Glutamatergic neuron (in vitro differentiated cells): ENCODE measurements at regions not wholly inside any gene's neighbourhood (a gene's known extent, or its start where the extent isn't known, plus 50 kb on each side); places are given as distances from the start of the nearest gene placed in this dataset.

Experiments used
- DNase-seq: peaks from one replicate; pipeline ENCODE4 v3.0.0; 2022
- H3K27ac Mint-ChIP-seq: one replicate; pipeline ENCODE4 v1.8.0; 2020; ENCODE audit warnings: mild to moderate bottlenecking, mixed read lengths, inconsistent platforms; ENCODE audit not compliant: unreplicated experiment
- H3K27me3 Mint-ChIP-seq: one replicate; pipeline ENCODE4 v1.8.0; 2020; ENCODE audit warnings: mild to moderate bottlenecking, moderate library complexity, mixed read lengths, inconsistent platforms; ENCODE audit not compliant: unreplicated experiment
- H3K36me3 Mint-ChIP-seq: one replicate; pipeline ENCODE4 v1.8.0; 2020; ENCODE audit warnings: mild to moderate bottlenecking, mixed read lengths, inconsistent platforms; ENCODE audit not compliant: unreplicated experiment
- H3K4me1 Mint-ChIP-seq: one replicate; pipeline ENCODE4 v1.8.0; 2020; ENCODE audit warnings: mild to moderate bottlenecking, low read depth, mixed read lengths, inconsistent platforms; ENCODE audit not compliant: unreplicated experiment
- H3K4me3 Mint-ChIP-seq: one replicate; pipeline ENCODE4 v1.8.0; 2020; ENCODE audit warnings: mild to moderate bottlenecking, mixed read lengths, inconsistent platforms; ENCODE audit not compliant: unreplicated experiment
- H3K9me3 Mint-ChIP-seq: one replicate; pipeline ENCODE4 v1.8.0; 2020; ENCODE audit warnings: mild to moderate bottlenecking, moderate library complexity, mixed read lengths, inconsistent platforms; ENCODE audit not compliant: unreplicated experiment
- TF ChIP-seq, protein P1 (sequence below): fragments of 200-600 bp; sonication (generic); IDR thresholded peaks from one replicate; pipeline ENCODE4 v1.5.0; 2021; ENCODE audit not compliant: partially characterized antibody, unreplicated experiment

DNA sequence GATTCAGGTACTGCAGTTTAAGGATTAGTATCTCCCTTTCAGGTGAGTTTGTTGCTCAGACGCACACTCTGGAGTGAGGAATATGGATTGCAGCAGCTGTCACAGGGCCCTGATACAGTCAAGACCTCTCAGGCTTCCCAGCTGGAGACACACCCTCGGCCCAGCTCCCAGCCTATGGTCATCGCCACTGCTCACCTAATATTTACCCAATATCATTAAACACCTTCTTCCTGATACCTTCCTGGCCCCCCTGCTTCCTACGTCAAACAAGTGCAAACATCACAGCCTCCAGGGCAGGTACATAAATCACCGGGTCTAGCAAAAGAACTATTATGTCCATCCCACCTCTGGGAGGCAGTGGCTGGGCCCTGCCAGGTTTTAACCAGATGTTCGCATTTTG lies 213.3 kb downstream of the MN1 start:
- no peak for DNase-seq
- no peak overlapping the region for H3K4me3 Mint-ChIP-seq
- H3K27me3 Mint-ChIP-seq = peaks cover 5% of the 10 kb centered on the region
- peaks cover 3% of the 10 kb centered on the region for H3K9me3 Mint-ChIP-seq
- H3K27ac Mint-ChIP-seq = no peak overlapping the region
- peaks cover 5% of the 10 kb centered on the region for H3K36me3 Mint-ChIP-seq
- no peaks in the 10 kb centered on the region for H3K4me1 Mint-ChIP-seq
- TF ChIP-seq, protein P1, sequence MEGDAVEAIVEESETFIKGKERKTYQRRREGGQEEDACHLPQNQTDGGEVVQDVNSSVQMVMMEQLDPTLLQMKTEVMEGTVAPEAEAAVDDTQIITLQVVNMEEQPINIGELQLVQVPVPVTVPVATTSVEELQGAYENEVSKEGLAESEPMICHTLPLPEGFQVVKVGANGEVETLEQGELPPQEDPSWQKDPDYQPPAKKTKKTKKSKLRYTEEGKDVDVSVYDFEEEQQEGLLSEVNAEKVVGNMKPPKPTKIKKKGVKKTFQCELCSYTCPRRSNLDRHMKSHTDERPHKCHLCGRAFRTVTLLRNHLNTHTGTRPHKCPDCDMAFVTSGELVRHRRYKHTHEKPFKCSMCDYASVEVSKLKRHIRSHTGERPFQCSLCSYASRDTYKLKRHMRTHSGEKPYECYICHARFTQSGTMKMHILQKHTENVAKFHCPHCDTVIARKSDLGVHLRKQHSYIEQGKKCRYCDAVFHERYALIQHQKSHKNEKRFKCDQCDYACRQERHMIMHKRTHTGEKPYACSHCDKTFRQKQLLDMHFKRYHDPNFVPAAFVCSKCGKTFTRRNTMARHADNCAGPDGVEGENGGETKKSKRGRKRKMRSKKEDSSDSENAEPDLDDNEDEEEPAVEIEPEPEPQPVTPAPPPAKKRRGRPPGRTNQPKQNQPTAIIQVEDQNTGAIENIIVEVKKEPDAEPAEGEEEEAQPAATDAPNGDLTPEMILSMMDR = no peak

DNA sequence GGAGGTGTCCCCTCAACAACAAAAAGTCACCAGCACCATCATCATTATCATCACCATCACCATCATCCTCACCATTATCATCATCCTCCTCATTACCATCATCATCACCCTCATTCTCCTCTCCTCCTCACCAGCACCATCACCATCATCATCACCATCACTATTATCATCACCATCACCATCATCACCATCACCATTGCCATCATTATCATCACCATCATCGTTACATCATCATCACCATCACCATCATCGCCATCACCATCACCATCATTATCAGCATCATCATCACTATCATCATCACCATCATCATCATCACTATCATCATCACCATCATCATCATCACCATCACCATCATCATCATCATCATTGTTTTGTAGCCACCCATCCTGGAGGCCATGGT lies 212.6 kb downstream of the MN1 start:
- peaks cover 3% of the 10 kb centered on the region for H3K9me3 Mint-ChIP-seq
- H3K36me3 Mint-ChIP-seq = peaks cover 5% of the 10 kb centered on the region
- H3K27me3 Mint-ChIP-seq = peaks cover 5% of the 10 kb centered on the region
- TF ChIP-seq, protein P1 = no peak
- H3K27ac Mint-ChIP-seq = no peak overlapping the region
- no peaks in the 10 kb centered on the region for H3K4me1 Mint-ChIP-seq
- no peak overlapping the region for H3K4me3 Mint-ChIP-seq
- no peak for DNase-seq

DNA sequence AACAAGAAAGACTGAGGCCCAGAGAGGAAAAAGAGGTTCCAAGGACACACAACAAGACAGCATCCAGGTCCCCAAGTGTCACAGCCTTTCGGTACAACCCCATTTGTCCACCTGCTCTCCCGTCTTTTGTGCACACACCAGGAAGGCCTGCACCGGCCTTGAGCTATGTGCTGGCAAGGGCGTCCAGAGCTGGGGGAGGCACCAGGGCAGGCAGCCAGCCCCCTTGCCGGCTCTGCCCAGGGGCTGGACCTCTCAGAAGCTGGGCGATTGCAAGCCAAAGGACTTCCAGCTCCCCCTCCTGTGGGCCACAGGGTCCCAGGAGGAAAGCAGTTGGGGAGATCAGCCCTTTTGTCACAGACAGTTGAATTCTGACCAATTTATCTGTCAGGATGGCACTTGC lies 210.5 kb downstream of the MN1 start:
- Mint-ChIP-seq H3K4me3 (no peak overlapping the region), H3K4me1 (no peaks in the 10 kb centered on the region), H3K36me3 (peaks cover 5% of the 10 kb centered on the region), H3K9me3 (peaks cover 2% of the 10 kb centered on the region), H3K27ac (no peak overlapping the region), H3K27me3 (peaks cover 5% of the 10 kb centered on the region)
- no peak for DNase-seq
- TF ChIP-seq, protein P1 = no peak

GRCh38 chr22:27593378-27593777 lies 208.2 kb downstream of the MN1 start:
- no peak overlapping the region for H3K27ac Mint-ChIP-seq
- peaks cover 5% of the 10 kb centered on the region for H3K27me3 Mint-ChIP-seq
- peaks cover 5% of the 10 kb centered on the region for H3K36me3 Mint-ChIP-seq
- H3K4me3 Mint-ChIP-seq = no peak overlapping the region
- DNase-seq = no peak
- TF ChIP-seq, protein P1 = no peak
- no peaks in the 10 kb centered on the region for H3K4me1 Mint-ChIP-seq
- peaks cover 2% of the 10 kb centered on the region for H3K9me3 Mint-ChIP-seq

- Mint-ChIP-seq H3K9me3 (peaks cover 2% of the 10 kb centered on the region), H3K4me1 (no peaks in the 10 kb centered on the region), H3K4me3 (no peak overlapping the region), H3K27me3 (peaks cover 4% of the 10 kb centered on the region), H3K27ac (no peak overlapping the region), H3K36me3 (peaks cover 3% of the 10 kb centered on the region)
- no peak for DNase-seq
- TF ChIP-seq, protein P1 = no peak
Measured at GRCh38 chr22:27594020-27594419, 207.5 kb downstream of the MN1 start.
